HL-60/S4 treated with retinoic acid at 250 ng/mL for 4 days and 3 days (cell line): ENCODE measurements at regions not wholly inside any gene's neighbourhood (a gene's known extent, or its start where the extent isn't known, plus 50 kb on each side); places are given as distances from the start of the nearest gene placed in this dataset.

ENCODE experiments used
- in situ Hi-C: fragments of 300-500 bp; cut with MboI; formaldehyde crosslinking; loops from 2 replicates; pipeline ENCODE4 v1.7.0; 2022; ENCODE audit warnings: low sequenced_read_pairs

- in situ Hi-C loops, result no loop called here
Observed at GRCh38 chr3:177553579-177553978, 356.3 kb upstream of the TBL1XR1 start.

DNA sequence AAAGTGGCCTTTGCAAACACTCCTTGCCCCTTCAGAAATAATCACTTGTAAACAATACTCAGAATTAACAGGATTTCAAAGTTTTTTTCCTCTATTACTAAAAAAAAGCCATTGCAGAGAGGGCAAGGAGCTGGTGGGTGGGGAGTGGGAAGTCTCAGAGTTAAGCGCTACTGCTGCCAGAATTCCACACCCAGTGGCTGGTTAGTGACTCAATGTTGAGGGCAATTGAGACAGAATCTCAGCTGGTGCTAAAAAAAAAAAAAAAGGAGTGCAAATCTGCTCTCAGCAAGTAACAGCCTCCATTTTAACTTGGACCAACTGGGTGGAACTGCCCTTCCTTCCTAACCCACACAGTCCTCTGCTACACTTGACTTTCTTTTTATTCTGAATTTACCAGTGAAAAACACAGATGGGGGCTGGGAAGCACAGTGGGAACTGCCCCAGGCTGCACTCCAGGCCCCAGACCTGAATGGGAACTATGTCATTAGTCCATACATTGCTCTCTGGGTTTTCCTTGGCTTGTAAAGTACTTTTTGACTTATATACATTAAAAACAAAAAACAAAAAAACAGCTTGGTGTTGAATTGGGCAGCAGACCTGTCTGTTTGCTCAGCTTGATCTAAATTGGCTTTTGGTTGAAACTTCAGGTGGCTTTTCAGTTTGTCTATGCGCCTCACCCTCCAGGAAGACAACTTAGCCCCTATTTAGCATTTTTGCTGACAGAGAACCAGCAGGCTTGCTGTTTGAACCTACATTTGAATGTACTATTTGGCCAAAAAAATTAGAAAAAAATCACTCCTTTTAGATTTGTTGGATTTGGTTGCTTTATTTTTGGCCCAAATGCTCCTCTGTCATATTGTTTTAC is 357.8 kb upstream of the TBL1XR1 start:
- in situ Hi-C loops, result no loop called here

- in situ Hi-C loops, result no loop called here
Observed at GRCh38 chr3:177557548-177557947, 360.3 kb upstream of the TBL1XR1 start.

- in situ Hi-C loops, result no loop called here
Observed at GRCh38 chr3:177561365-177561764, 364.1 kb upstream of the TBL1XR1 start.

GRCh38 chr3:177561769-177562392 is 364.6 kb upstream of the TBL1XR1 start:
- in situ Hi-C loops, result no loop called here

DNA sequence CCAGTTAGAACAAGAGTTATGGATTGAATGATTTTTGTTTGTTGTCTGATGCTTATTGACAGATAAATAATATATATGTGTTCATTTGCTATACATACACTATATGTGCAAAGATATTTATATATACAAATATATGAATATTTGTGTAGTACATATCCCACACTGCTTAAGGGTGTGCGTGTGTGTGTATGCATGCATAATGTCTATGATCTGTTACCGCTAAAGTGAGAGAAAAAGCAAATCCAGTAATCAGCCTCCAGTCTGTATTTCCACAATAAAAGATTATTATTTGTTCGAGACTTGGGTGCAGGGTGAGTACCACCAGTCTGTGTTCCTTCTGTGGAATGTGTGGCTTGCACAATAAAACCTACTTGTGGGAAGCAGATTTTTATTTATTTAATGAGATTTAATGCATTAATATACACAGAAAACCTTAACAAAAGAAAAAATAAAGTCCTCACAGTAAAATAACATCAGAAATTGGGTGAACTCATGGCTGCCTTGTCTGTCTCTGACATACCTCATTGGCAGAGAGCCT is 366.0 kb upstream of the TBL1XR1 start:
- in situ Hi-C loops, result no loop called here

DNA sequence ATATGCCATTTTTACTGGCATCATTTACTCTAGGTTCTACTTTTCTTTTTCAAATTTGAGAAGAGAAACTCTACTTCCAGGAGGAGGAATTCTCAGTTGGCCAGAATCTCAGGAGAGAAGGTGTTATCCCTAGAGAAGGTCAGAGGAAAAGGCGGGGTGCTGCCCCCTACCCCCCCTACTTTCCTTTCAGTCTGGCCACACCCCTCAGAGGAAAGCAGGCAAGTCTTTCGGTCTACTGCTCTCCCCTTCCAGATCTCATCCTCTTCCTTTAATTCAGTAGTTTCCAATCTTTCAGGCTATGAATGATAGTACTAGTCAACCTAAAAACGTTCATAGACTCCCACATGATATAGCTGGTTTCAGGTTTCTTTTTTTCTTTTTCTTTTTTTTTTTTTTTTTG is 366.5 kb upstream of the TBL1XR1 start:
- in situ Hi-C loops, result no loop called here

- in situ Hi-C loops, result no loop called here
Observed at GRCh38 chr3:177565981-177566380, 368.7 kb upstream of the TBL1XR1 start.

DNA sequence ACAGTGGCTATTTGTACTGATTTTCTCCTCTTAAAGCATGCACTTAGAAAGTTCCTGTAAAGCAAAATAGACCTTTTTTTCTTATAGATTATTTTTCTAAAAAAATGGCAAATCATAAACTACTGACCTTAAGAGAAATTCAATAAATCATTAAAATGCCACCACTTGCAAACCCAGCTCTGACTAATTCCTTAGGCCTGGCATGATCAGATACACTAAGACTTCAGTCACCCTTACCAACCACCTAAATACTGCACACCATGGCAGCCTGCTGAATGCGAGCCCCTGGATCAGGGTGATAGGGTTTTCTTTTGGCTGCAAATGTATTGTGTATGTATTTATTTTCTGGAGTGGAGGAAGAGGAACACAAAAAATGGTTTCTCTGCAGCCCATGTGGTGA is 370.6 kb upstream of the TBL1XR1 start:
- in situ Hi-C loops, result no loop called here

DNA sequence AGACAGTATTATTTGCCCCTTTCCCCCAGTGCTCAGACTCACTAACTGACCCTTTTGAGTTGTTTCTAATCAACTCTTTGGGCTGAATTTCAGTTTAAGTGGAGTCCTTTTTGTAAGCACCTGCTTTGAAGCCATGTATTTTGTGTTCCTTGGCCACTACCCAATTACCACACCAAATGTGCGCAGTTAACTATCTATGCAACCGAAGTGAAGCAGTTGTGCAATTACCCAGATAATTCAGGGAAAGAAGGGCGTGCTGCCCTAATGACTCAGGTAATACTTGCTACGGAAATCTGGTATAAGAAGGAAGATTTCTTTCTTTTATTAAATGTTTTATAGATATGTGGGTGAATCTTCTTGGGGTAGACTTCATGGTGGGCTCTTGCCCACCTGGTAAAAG is 371.9 kb upstream of the TBL1XR1 start:
- in situ Hi-C loops, result no loop called here

- in situ Hi-C loops, result no loop called here
Observed at GRCh38 chr3:177569875-177570657, 372.8 kb upstream of the TBL1XR1 start.

- in situ Hi-C loops, result no loop called here
Observed at GRCh38 chr3:177571271-177571943, 374.1 kb upstream of the TBL1XR1 start.

DNA sequence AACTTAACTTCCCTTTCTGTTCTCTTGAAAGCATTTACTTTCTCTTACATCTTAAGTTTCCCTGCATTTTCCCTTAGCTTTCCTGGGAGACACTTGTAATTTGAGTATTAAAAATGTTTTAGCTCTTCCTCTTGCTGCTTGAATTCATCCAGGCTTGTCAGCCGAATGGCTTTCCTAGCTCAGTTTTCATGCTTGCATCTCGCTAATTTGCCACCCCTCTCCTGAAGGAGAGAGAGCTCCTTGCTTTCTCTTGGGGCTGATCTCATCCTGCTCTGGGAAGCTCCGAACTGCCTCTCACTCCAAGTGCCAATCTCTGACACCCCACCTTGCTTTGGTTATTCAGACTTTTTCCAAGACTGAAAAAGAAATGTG is 374.6 kb upstream of the TBL1XR1 start:
- in situ Hi-C loops, result no loop called here

GRCh38 chr3:177574222-177574856 is 377.1 kb upstream of the TBL1XR1 start:
- in situ Hi-C loops, result no loop called here

DNA sequence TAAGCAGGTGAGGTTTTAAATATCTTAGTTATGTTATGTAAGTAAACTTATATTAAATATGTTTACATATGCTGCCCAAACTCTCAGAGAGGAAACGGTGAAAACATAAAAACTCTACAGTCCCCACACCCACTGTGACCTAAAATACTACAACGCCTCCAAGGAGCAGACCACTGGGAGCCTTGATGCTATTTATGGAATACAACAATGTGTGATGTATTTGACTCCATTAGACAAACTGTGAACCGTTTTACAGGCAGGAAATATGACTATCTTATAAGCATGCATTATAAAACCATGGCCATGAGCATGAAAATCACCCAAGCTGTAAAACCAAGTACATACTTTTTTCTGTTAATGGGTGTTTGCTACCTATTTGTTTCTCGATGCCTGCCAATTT is 379.5 kb upstream of the TBL1XR1 start:
- in situ Hi-C loops, result no loop called here

- in situ Hi-C loops, result no loop called here
Observed at GRCh38 chr3:177578488-177578887, 381.2 kb upstream of the TBL1XR1 start.

DNA sequence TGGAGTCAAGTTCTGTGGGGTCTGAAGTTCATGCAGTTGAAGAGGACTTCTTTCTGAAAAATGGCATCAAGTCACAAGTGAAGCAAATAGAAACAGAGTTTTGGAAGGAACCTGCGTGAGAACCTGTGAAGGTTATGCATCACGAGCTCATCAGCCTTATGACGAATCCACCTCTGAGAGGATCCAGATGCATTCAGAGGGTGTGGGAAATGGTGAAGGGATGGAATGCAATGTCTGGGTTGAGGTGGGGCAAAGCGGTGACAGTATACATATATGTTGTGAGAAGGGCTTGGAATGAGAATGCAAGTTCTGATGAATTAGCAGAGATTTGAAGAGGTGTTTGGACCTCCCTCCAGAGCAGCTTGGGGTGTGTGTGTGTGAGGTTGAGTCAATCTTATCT is 382.1 kb upstream of the TBL1XR1 start:
- in situ Hi-C loops, result no loop called here

DNA sequence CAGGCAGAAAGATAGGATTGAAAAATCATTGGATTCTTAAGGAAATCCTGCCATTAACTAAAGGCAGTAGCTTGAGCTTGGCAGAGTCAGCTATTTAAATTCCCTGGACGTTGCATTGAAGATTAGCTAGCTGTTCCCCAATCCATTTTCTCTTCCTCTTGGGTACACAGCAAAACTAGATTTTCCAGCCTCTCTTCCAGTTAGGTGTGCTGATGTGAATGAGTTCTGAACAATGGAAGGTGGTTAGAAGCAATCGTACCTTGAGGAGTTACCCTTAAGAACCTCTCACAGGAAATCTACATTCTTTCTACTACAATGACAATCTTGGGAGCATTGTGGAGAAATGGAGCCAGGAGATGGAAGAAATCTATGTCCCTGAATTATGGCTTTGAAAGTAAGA is 383.2 kb upstream of the TBL1XR1 start:
- in situ Hi-C loops, result no loop called here

DNA sequence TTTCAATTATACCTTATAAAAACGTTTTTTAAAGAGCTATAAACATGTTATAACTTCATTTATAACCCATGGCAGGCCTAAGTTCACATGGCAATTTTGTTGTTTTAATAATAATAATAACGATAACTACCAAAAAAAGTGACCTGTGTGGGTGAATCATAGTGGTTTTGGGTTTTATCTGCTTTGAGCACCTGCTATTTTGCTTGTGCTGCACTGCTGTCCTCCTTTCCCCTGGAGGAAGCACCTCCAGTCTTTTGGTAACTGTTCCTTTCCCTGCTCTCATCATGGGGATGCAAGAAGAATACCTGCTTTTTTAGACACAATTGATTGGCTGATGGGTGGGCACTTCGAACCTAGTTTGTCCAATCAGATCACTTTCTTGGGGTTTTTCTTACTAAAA is 388.0 kb upstream of the TBL1XR1 start:
- in situ Hi-C loops, result no loop called here

DNA sequence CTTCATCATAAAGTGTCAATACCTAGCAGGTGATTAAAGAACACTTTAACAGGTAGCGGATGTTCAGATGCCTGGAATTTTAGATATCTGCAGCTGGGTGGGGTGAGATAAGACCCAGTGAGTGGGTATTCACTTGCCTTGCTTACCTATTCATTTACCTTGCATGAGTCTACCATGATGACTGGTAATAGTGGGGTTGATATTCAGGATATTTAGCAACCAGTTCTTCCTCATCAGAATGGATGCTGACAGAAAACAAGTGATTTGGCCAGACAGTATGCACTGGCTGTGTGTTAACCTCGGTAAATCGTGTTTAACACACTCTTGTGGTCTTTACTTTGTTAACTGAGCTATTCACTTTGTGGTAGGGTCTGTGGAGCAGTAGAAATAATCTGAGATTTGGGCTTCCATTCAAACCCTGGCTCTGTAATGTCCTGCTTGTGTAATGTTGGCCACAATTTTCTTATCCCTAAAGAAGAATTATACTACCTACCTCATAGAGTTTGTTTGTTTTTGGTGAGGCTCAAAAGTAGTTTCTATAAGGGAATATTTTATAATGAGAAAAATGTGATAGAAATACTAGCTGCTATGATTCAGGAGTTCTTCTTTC is 391.9 kb upstream of the TBL1XR1 start:
- in situ Hi-C loops, result no loop called here
